HG02870 (cell line): ENCODE measurements at regions not wholly inside any gene's neighbourhood (a gene's known extent, or its start where the extent isn't known, plus 50 kb on each side); places are given as distances from the start of the nearest gene placed in this dataset.

Experiments used
- ATAC-seq: cut with Tn5 transposase; IDR thresholded peaks from one replicate; pipeline ENCODE4 v1.9.1; 2021; ENCODE audit warnings: mild to moderate bottlenecking, moderate library complexity; ENCODE audit not compliant: unreplicated experiment

GRCh38 chr13:59495936-59496512 is 667.7 kb downstream of the DIAPH3 start:
- ATAC-seq = no peak

- ATAC-seq = no peak
These were observed 666.0 kb downstream of the DIAPH3 start for GRCh38 chr13:59497621-59498247.

GRCh38 chr13:59501004-59501403 is 662.7 kb downstream of the DIAPH3 start:
- no peak for ATAC-seq

- no peak for ATAC-seq
These were observed 659.3 kb downstream of the DIAPH3 start for GRCh38 chr13:59504407-59504806.

GRCh38 chr13:59510386-59510785 is 653.3 kb downstream of the DIAPH3 start:
- no peak for ATAC-seq

- ATAC-seq = no peak
These were observed 650.0 kb downstream of the DIAPH3 start for GRCh38 chr13:59513686-59514085.

- ATAC-seq = no peak
These were observed 649.4 kb downstream of the DIAPH3 start for GRCh38 chr13:59514316-59514715.

GRCh38 chr13:59519819-59520218 is 643.9 kb downstream of the DIAPH3 start:
- ATAC-seq = no peak

GRCh38 chr13:59521549-59521948 is 642.2 kb downstream of the DIAPH3 start:
- no peak for ATAC-seq

GRCh38 chr13:59522652-59523051 is 641.1 kb downstream of the DIAPH3 start:
- ATAC-seq = no peak

- no peak for ATAC-seq
These were observed 636.2 kb downstream of the DIAPH3 start for GRCh38 chr13:59527500-59527899.

GRCh38 chr13:59531571-59532091 is 632.1 kb downstream of the DIAPH3 start:
- ATAC-seq = no peak

GRCh38 chr13:59532405-59532804 is 631.3 kb downstream of the DIAPH3 start:
- no peak for ATAC-seq

GRCh38 chr13:59533561-59534555 is 629.9 kb downstream of the DIAPH3 start:
- ATAC-seq = no peak

- no peak for ATAC-seq
These were observed 628.9 kb downstream of the DIAPH3 start for GRCh38 chr13:59534806-59535205.

GRCh38 chr13:59537500-59537899 is 626.2 kb downstream of the DIAPH3 start:
- no peak for ATAC-seq

- no peak for ATAC-seq
These were observed 625.2 kb downstream of the DIAPH3 start for GRCh38 chr13:59538512-59538911.

- no peak for ATAC-seq
These were observed 621.4 kb downstream of the DIAPH3 start for GRCh38 chr13:59542303-59542702.

- no peak for ATAC-seq
These were observed 620.3 kb downstream of the DIAPH3 start for GRCh38 chr13:59543418-59543817.

- no peak for ATAC-seq
These were observed 618.7 kb downstream of the DIAPH3 start for GRCh38 chr13:59545007-59545406.

- no peak for ATAC-seq
These were observed 617.5 kb downstream of the DIAPH3 start for GRCh38 chr13:59546178-59546577.
